ENCODE measurements at regions not wholly inside any gene's neighbourhood (a gene's known extent, or its start where the extent isn't known, plus 50 kb on each side); places are given as distances from the start of the nearest gene placed in this dataset.

DNA sequence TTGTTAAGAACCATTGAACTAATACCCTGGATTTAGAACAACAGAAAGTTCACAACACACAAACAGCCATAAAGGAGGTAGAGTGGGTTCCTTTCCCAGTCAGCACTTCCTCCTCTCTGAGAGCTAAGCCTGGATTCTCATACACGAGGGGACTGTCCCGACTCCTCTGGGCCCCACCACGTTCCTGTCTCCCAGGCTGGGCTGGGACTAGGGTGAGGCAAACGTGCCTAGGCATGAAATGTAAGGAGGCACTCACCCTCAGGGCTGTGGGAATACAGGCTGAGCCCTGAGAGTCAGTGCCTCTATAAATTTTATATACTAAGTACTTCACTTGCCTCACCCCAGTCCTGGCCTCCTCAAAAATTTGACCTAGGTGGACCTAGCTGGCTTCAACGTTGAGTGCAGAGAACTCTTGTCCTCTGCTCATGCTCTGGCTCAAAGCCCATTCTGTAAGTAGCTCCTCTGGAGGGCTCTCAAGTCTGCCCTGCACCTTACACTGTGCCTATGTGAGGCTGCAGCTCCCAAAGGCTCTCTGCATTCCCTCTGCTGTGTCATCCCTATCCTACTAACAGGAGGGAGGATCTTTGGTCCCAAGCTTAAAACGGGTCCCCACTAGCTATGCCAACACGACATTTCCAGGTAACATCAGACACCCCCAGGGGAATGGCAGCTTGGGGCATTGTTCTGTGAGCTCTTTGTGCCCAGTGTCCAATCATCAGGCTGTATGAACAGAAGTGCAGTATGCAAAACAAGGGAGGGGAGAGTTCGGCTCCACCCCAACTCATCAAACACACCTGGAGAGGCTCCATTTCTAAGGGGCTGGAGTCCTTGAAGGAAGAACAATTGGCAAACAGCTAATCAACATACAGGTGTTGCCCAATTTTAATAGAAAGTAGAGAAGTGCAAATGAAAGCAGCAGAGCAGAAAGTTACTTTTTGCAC, 233.2 kb downstream of the RPLP1 start:
- no peak for FAIRE-seq
- DNase-seq (ENCODE audit: insufficient read length, low spot score), result no peak
- TF ChIP-seq TAF1 (IDR thresholded peaks at IDR 0.05; ENCODE audit: low read depth, low read length) (no peak), PAX5 (IDR thresholded peaks at IDR 0.05; ENCODE audit: insufficient read depth, low read length, severe bottlenecking) (no peak), POU2F2 (IDR thresholded peaks at IDR 0.05; ENCODE audit: low read depth, low read length) (no peak), POLR2A (IDR thresholded peaks at IDR 0.05; ENCODE audit: low read depth, low read length) (no peak), POLR2AphosphoS5 (IDR thresholded peaks at IDR 0.05; ENCODE audit: low read depth, low read length) (no peak), SPI1 (IDR thresholded peaks at IDR 0.05; ENCODE audit: low read depth, low read length) (no peak)

- FAIRE-seq (no peak), DNase-seq (ENCODE audit: insufficient read length, low spot score) (no peak)
- TF ChIP-seq POLR2AphosphoS5 (IDR thresholded peaks at IDR 0.05; ENCODE audit: low read depth, low read length), result no peak
- no peak for TF ChIP-seq TAF1 (IDR thresholded peaks at IDR 0.05; ENCODE audit: low read depth, low read length)
- no peak for TF ChIP-seq POU2F2 (IDR thresholded peaks at IDR 0.05; ENCODE audit: low read depth, low read length)
- no peak for TF ChIP-seq POLR2A (IDR thresholded peaks at IDR 0.05; ENCODE audit: low read depth, low read length)
- TF ChIP-seq PAX5 (IDR thresholded peaks at IDR 0.05; ENCODE audit: insufficient read depth, low read length, severe bottlenecking), result no peak
- no peak for TF ChIP-seq SPI1 (IDR thresholded peaks at IDR 0.05; ENCODE audit: low read depth, low read length)
These were observed 234.0 kb downstream of the RPLP1 start for GRCh38 chr15:69686626-69687025.

- DNase-seq (ENCODE audit: insufficient read length, low spot score), result no peak
- FAIRE-seq, result no peak
- TF ChIP-seq SPI1 (IDR thresholded peaks at IDR 0.05; ENCODE audit: low read depth, low read length), result no peak
- TF ChIP-seq POU2F2 (IDR thresholded peaks at IDR 0.05; ENCODE audit: low read depth, low read length), result no peak
- no peak for TF ChIP-seq PAX5 (IDR thresholded peaks at IDR 0.05; ENCODE audit: insufficient read depth, low read length, severe bottlenecking)
- TF ChIP-seq TAF1 (IDR thresholded peaks at IDR 0.05; ENCODE audit: low read depth, low read length), result no peak
- TF ChIP-seq POLR2A (IDR thresholded peaks at IDR 0.05; ENCODE audit: low read depth, low read length), result no peak
- TF ChIP-seq POLR2AphosphoS5 (IDR thresholded peaks at IDR 0.05; ENCODE audit: low read depth, low read length), result no peak
These were observed 236.5 kb downstream of the RPLP1 start for GRCh38 chr15:69689133-69689532.

DNA sequence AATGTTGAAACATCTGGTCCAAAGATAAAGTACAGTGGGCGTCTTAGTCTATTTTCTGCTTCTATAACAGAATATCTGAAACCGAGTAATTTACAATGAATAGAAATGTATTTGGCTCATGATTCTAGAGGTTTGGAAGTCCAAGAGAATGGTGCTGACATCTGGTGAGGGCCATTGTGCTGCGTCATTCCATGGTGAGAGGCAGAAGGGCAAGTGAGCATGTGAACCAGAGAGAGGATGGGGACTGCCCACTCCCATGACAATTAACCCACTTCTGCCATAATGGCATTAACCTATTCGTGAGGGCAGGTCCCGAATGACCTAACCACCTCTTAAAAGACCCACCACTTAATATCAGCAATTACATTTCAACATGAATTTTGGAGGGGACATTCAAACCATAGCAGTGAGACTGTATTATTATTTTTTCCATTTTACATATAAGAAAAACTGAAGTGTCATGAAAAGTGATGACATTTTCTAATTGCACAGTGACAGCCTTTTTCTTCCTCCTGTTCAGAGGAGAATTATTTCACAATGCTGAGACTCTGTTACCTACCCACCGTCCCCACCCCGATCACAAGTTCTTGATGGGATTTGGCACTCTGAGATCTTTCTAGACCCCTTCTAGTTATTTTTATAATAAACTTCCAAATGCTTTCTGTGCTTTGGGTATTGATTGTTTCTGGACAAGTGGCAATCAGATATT, 238.8 kb downstream of the RPLP1 start:
- no peak for DNase-seq (ENCODE audit: insufficient read length, low spot score)
- FAIRE-seq, result no peak
- TF ChIP-seq TAF1 (IDR thresholded peaks at IDR 0.05; ENCODE audit: low read depth, low read length) (no peak), POU2F2 (IDR thresholded peaks at IDR 0.05; ENCODE audit: low read depth, low read length) (no peak), POLR2AphosphoS5 (IDR thresholded peaks at IDR 0.05; ENCODE audit: low read depth, low read length) (no peak), PAX5 (IDR thresholded peaks at IDR 0.05; ENCODE audit: insufficient read depth, low read length, severe bottlenecking) (no peak), SPI1 (IDR thresholded peaks at IDR 0.05; ENCODE audit: low read depth, low read length) (no peak), POLR2A (IDR thresholded peaks at IDR 0.05; ENCODE audit: low read depth, low read length) (no peak)

DNA sequence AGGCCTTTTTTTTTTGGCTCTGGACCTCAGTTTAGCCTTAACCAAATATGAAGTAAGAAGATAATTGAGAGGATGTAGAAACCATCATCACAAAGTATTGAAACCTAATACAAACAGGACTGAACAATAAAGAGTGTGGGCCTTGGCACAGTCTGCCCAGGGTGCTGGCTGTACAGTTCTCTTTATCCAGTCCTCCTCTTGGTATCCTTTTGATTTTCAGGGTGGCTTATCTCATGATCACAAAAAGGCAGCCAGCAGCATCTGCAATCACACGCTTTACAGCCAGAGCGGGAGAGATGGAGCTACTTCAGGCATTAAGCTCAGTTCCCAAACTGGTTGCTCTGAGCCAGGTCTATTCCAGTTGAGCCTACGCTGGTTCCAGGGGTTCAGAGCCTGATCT, 239.7 kb downstream of the RPLP1 start:
- TF ChIP-seq SPI1 (IDR thresholded peaks at IDR 0.05; ENCODE audit: low read depth, low read length) (no peak), POLR2A (IDR thresholded peaks at IDR 0.05; ENCODE audit: low read depth, low read length) (no peak), POLR2AphosphoS5 (IDR thresholded peaks at IDR 0.05; ENCODE audit: low read depth, low read length) (no peak), POU2F2 (IDR thresholded peaks at IDR 0.05; ENCODE audit: low read depth, low read length) (no peak), TAF1 (IDR thresholded peaks at IDR 0.05; ENCODE audit: low read depth, low read length) (no peak)
- FAIRE-seq (no peak), DNase-seq (ENCODE audit: insufficient read length, low spot score) (no peak)

GRCh38 chr15:69693059-69693458, 240.4 kb downstream of the RPLP1 start:
- no peak for TF ChIP-seq POLR2A (IDR thresholded peaks at IDR 0.05; ENCODE audit: low read depth, low read length)
- TF ChIP-seq POLR2AphosphoS5 (IDR thresholded peaks at IDR 0.05; ENCODE audit: low read depth, low read length), result no peak
- no peak for TF ChIP-seq PAX5 (IDR thresholded peaks at IDR 0.05; ENCODE audit: insufficient read depth, low read length, severe bottlenecking)
- no peak for TF ChIP-seq TAF1 (IDR thresholded peaks at IDR 0.05; ENCODE audit: low read depth, low read length)
- TF ChIP-seq POU2F2 (IDR thresholded peaks at IDR 0.05; ENCODE audit: low read depth, low read length), result no peak
- TF ChIP-seq SPI1 (IDR thresholded peaks at IDR 0.05; ENCODE audit: low read depth, low read length), result no peak
- FAIRE-seq (no peak), DNase-seq (ENCODE audit: insufficient read length, low spot score) (no peak)

GRCh38 chr15:69696946-69697345, 244.3 kb downstream of the RPLP1 start:
- no peak for FAIRE-seq
- DNase-seq (ENCODE audit: insufficient read length, low spot score), result no peak
- TF ChIP-seq POU2F2 (IDR thresholded peaks at IDR 0.05; ENCODE audit: low read depth, low read length), result no peak
- no peak for TF ChIP-seq POLR2AphosphoS5 (IDR thresholded peaks at IDR 0.05; ENCODE audit: low read depth, low read length)
- no peak for TF ChIP-seq SPI1 (IDR thresholded peaks at IDR 0.05; ENCODE audit: low read depth, low read length)
- TF ChIP-seq PAX5 (IDR thresholded peaks at IDR 0.05; ENCODE audit: insufficient read depth, low read length, severe bottlenecking), result no peak
- TF ChIP-seq TAF1 (IDR thresholded peaks at IDR 0.05; ENCODE audit: low read depth, low read length), result no peak
- TF ChIP-seq POLR2A (IDR thresholded peaks at IDR 0.05; ENCODE audit: low read depth, low read length), result no peak

GRCh38 chr15:69697916-69698315, 245.3 kb downstream of the RPLP1 start:
- FAIRE-seq (peak; percentile 48), DNase-seq (ENCODE audit: insufficient read length, low spot score) (no peak)
- TF ChIP-seq POU2F2 (IDR thresholded peaks at IDR 0.05; ENCODE audit: low read depth, low read length), result no peak
- TF ChIP-seq POLR2AphosphoS5 (IDR thresholded peaks at IDR 0.05; ENCODE audit: low read depth, low read length), result no peak
- TF ChIP-seq PAX5 (IDR thresholded peaks at IDR 0.05; ENCODE audit: insufficient read depth, low read length, severe bottlenecking), result no peak
- TF ChIP-seq TAF1 (IDR thresholded peaks at IDR 0.05; ENCODE audit: low read depth, low read length), result no peak
- TF ChIP-seq SPI1 (IDR thresholded peaks at IDR 0.05; ENCODE audit: low read depth, low read length), result no peak
- no peak for TF ChIP-seq POLR2A (IDR thresholded peaks at IDR 0.05; ENCODE audit: low read depth, low read length)

GRCh38 chr15:69699096-69699495, 246.5 kb downstream of the RPLP1 start:
- DNase-seq (ENCODE audit: insufficient read length, low spot score) (no peak), FAIRE-seq (no peak)
- TF ChIP-seq POU2F2 (IDR thresholded peaks at IDR 0.05; ENCODE audit: low read depth, low read length) (no peak), PAX5 (IDR thresholded peaks at IDR 0.05; ENCODE audit: insufficient read depth, low read length, severe bottlenecking) (no peak), POLR2A (IDR thresholded peaks at IDR 0.05; ENCODE audit: low read depth, low read length) (no peak), TAF1 (IDR thresholded peaks at IDR 0.05; ENCODE audit: low read depth, low read length) (no peak), POLR2AphosphoS5 (IDR thresholded peaks at IDR 0.05; ENCODE audit: low read depth, low read length) (no peak), SPI1 (IDR thresholded peaks at IDR 0.05; ENCODE audit: low read depth, low read length) (no peak)
